T-cell (primary cell): ENCODE measurements at regions not wholly inside any gene's neighbourhood (a gene's known extent, or its start where the extent isn't known, plus 50 kb on each side); places are given as distances from the start of the nearest gene placed in this dataset.

Experiments
- ATAC-seq, 4 experiments: fragments of 200-7000 bp in 3 of 4; fragments of 150-1000 bp in 1 of 4; cut with Tn5 transposase; replicated peaks in 1 of 4; 1 replicate in 3 of 4; 2 replicates in 1 of 4; pipeline ENCODE4 v1.10.0; 2021; ENCODE audit warnings: moderate library complexity in 3 of 4, mild to moderate bottlenecking in 2 of 4, moderate number of reproducible peaks in 1 of 4
- CTCF ChIA-PET, 2 donors: fragments of 300-600 bp; sonication (Branson Sonifier 250); formaldehyde crosslinking; loops; one replicate each; lab custom pipeline; 2022; ENCODE audit warnings: antibody characterized with exemption in 2 of 2; lab: Charles Lee
- POLR2A ChIA-PET, 2 donors: fragments of 300-600 bp; sonication (Branson Sonifier 250); formaldehyde crosslinking; loops; one replicate each; lab custom pipeline; 2022; ENCODE audit warnings: antibody characterized with exemption in 2 of 2; lab: Charles Lee
- DNase-seq, 35 experiments: peaks; one replicate each; pipeline versions ENCODE4 v3.0.0 to v3.0.0-alpha.2; 2013 to 2023
- H3K27ac ChIP-seq: one replicate; pipeline ENCODE4 v1.5.1; 2013; ENCODE audit warnings: low read length
- H3K27me3 ChIP-seq, 2 experiments: replicated peaks in 1 of 2; 1 replicate in 1 of 2; 2 replicates in 1 of 2; pipeline versions ENCODE4 v1.6.1 to v1.7.0; 2013; ENCODE audit warnings: low read length in 1 of 2, mixed read lengths in 1 of 2; ENCODE audit not compliant: control insufficient read depth in 2 of 2, insufficient read depth in 2 of 2; ENCODE audit errors: extremely low read depth in 1 of 2
- H3K36me3 ChIP-seq, 2 donors: 1 replicate in 1 of 2; 2 replicates in 1 of 2; pipeline versions ENCODE4 v1.6.1 to v1.7.0; 2013; ENCODE audit warnings: low read length in 1 of 2; ENCODE audit not compliant: control insufficient read depth in 2 of 2, insufficient read depth in 1 of 2; ENCODE audit errors: extremely low read depth in 1 of 2
- H3K4me1 ChIP-seq, 2 experiments: 1 replicate in 1 of 2; 2 replicates in 1 of 2; pipeline versions ENCODE4 v1.6.1 to v1.7.0; 2013; ENCODE audit warnings: low read length in 2 of 2, mixed read lengths in 1 of 2; ENCODE audit not compliant: insufficient read depth in 2 of 2, control insufficient read depth in 1 of 2; ENCODE audit errors: extremely low read depth in 1 of 2
- H3K4me3 ChIP-seq, 2 donors: 1 replicate in 1 of 2; 2 replicates in 1 of 2; pipeline versions ENCODE4 v1.5.1 to v1.7.0; 2013; ENCODE audit warnings: mild to moderate bottlenecking in 2 of 2, low read length in 1 of 2, moderate library complexity in 1 of 2; ENCODE audit not compliant: control insufficient read depth in 1 of 2; ENCODE audit errors: extremely low read depth in 1 of 2
- H3K9me3 ChIP-seq: 2 replicates; pipeline ENCODE4 v1.7.0; 2013
- H3K27ac Mint-ChIP-seq, 2 donors: one replicate each; pipeline ENCODE4 v1.8.0; 2020 to 2021; ENCODE audit warnings: mild to moderate bottlenecking in 2 of 2, mixed read lengths in 2 of 2
- H3K27me3 Mint-ChIP-seq, 2 donors: one replicate each; pipeline ENCODE4 v1.8.0; 2021 to 2022; ENCODE audit warnings: mixed read lengths in 2 of 2
- H3K36me3 Mint-ChIP-seq: one replicate; pipeline ENCODE4 v1.8.0; 2021; ENCODE audit warnings: mixed read lengths
- H3K4me1 Mint-ChIP-seq, 3 donors: one replicate each; pipeline ENCODE4 v1.8.0; 2020 to 2022; ENCODE audit warnings: mixed read lengths in 3 of 3, mild to moderate bottlenecking in 1 of 3
- H3K4me3 Mint-ChIP-seq, 3 donors: one replicate each; pipeline ENCODE4 v1.8.0; 2020 to 2022; ENCODE audit warnings: mild to moderate bottlenecking in 3 of 3, mixed read lengths in 3 of 3, moderate library complexity in 3 of 3
- H3K9me3 Mint-ChIP-seq, 3 donors: one replicate each; pipeline ENCODE4 v1.8.0; 2020 to 2022; ENCODE audit warnings: mixed read lengths in 3 of 3
- WGBS: methylation state at CpG from one replicate; pipeline ENCODE4 v1.1.5; 2013; ENCODE audit warnings: missing lambda C conversion rate; ENCODE audit not compliant: insufficient coverage; 5-methylcytosine and 5-hydroxymethylcytosine counted together

- H3K9me3 Mint-ChIP-seq = peaks cover 2 to 18% (median 3%) of the 10 kb centered on the region in 3 donors
- H3K9me3 ChIP-seq = no peaks in the 10 kb centered on the region
- no peak overlapping the region for H3K4me3 Mint-ChIP-seq
- no peak for ATAC-seq
- CTCF ChIA-PET = no interaction called here
- H3K27ac ChIP-seq = no peak overlapping the region
- 78% methylated on average over 9 of the region's 10 CpGs for WGBS
- peaks cover 6 to 9% of the 10 kb centered on the region in 2 donors for H3K27me3 Mint-ChIP-seq
- H3K36me3 Mint-ChIP-seq = peaks cover 2% of the 10 kb centered on the region
- no peak overlapping the region for H3K27ac Mint-ChIP-seq
- no peaks in the 10 kb centered on the region for H3K36me3 ChIP-seq
- no peaks in the 10 kb centered on the region for H3K27me3 ChIP-seq
- H3K4me3 ChIP-seq = no peak overlapping the region
- no peaks in the 10 kb centered on the region for H3K4me1 ChIP-seq
- POLR2A ChIA-PET = no interaction called here
- H3K4me1 Mint-ChIP-seq = no peaks in the 10 kb centered on the region
- no peak for DNase-seq
Measured at GRCh38 chr2:33660416-33661123, 61.5 kb upstream of the FAM98A start.

DNA sequence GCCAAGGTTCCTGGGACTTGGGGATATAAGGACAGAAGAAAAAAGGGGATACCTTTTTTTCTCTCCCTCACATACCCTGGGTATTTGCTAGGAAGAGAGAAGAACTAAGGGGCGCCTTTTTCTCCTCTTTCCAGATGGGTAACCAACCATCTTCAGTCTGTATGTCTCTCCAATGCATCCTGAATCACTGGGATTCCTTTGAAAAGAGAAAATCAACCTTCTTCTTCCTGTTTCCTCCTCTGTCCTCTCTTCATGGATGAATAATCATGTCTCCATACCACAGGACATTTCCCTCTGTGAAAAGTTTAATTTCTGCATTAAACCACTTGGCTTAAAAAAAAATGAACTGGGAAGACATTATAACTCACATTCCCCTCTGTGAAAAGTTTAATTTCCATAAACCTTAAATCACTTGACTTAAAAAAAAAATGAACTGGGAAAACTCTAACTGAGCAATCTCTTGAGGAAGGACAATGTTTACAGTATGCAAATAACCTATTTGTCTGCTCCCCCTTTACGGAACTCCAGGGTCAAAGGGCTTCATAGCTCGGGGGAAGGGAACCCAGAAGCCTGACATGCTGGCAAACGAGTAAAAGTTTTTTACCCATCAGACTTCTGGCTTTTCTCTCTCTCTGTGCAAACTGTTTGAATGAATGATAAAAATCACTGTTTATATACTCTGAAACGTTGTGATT, 56.7 kb upstream of the FAM98A start:
- DNase-seq = no peak
- peaks cover 0 to 5% of the 10 kb centered on the region in 2 experiments for H3K27me3 ChIP-seq
- WGBS = 80% methylated on average over 1 of the region's 5 CpGs
- no peak overlapping the region for H3K27ac ChIP-seq
- Mint-ChIP-seq H3K4me3 (no peak overlapping the region), H3K27me3 (peaks cover 6% of the 10 kb centered on the region in 2 donors), H3K4me1 (no peaks in the 10 kb centered on the region), H3K36me3 (no peaks in the 10 kb centered on the region), H3K27ac (no peak overlapping the region), H3K9me3 (peaks cover 0 to 13% (median 8%) of the 10 kb centered on the region in 3 donors)
- H3K9me3 ChIP-seq = no peaks in the 10 kb centered on the region
- no peak for ATAC-seq
- ChIA-PET CTCF (no interaction called here), POLR2A (no interaction called here)
- H3K4me1 ChIP-seq = no peaks in the 10 kb centered on the region
- H3K36me3 ChIP-seq = no peaks in the 10 kb centered on the region
- H3K4me3 ChIP-seq = no peak overlapping the region

- Histone ChIP-seq H3K9me3 (no peaks in the 10 kb centered on the region), H3K4me3 (no peak overlapping the region), H3K27ac (no peak overlapping the region), H3K27me3 (peaks cover 0 to 8% of the 10 kb centered on the region in 2 experiments), H3K4me1 (no peaks in the 10 kb centered on the region), H3K36me3 (no peaks in the 10 kb centered on the region)
- WGBS = no CpG with 5 or more reads among the region's 1 CpG
- POLR2A ChIA-PET = no interaction called here
- Mint-ChIP-seq H3K4me3 (no peak overlapping the region), H3K9me3 (peaks cover 0 to 13% (median 5%) of the 10 kb centered on the region in 3 donors), H3K36me3 (no peaks in the 10 kb centered on the region), H3K27me3 (peaks cover 5 to 7% of the 10 kb centered on the region in 2 donors), H3K4me1 (no peaks in the 10 kb centered on the region), H3K27ac (no peak overlapping the region)
- DNase-seq (no peak), ATAC-seq (no peak)
- CTCF ChIA-PET = no interaction called here
Measured at GRCh38 chr2:33652830-33653229, 53.7 kb upstream of the FAM98A start.

DNA sequence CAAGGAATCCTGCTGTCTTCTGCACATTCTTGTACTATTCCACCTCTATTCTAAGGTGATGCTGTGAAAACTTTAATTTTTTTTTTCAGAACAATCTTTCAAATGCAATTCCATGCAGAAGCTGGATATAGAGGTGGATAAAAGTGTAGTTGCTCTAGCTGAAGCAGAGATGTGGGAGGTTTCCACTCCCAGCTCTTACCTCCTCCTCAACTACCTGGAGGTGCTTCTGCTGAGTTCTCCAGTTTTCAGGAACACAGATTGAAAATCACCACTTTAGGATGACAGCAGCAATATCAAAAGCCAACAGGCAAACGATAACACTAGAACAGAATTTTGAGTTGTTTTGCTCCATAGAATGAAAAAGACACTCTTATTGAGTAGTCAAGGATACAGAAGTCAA, 51.1 kb upstream of the FAM98A start:
- Histone ChIP-seq H3K27me3 (peaks cover 0 to 6% of the 10 kb centered on the region in 2 experiments), H3K9me3 (no peaks in the 10 kb centered on the region), H3K4me1 (no peaks in the 10 kb centered on the region), H3K27ac (no peak overlapping the region), H3K36me3 (no peaks in the 10 kb centered on the region), H3K4me3 (no peak overlapping the region)
- H3K27ac Mint-ChIP-seq = no peak overlapping the region
- no CpG with 5 or more reads among the region's 1 CpG for whole genome bisulfite sequencing
- ATAC-seq = no peak
- POLR2A ChIA-PET = no interaction called here
- H3K9me3 Mint-ChIP-seq = peaks cover 0 to 5% (median 3%) of the 10 kb centered on the region in 3 donors
- no peak overlapping the region for H3K4me3 Mint-ChIP-seq
- no peak for DNase-seq
- H3K27me3 Mint-ChIP-seq = peaks cover 2 to 7% of the 10 kb centered on the region in 2 donors
- CTCF ChIA-PET = no interaction called here
- no peaks in the 10 kb centered on the region for H3K4me1 Mint-ChIP-seq
- H3K36me3 Mint-ChIP-seq = no peaks in the 10 kb centered on the region
